ENCODE measurements at regions not wholly inside any gene's neighbourhood (a gene's known extent, or its start where the extent isn't known, plus 50 kb on each side); places are given as distances from the start of the nearest gene placed in this dataset.

- Histone ChIP-seq H3K36me3 (ENCODE audit: control insufficient read depth, insufficient read depth, low read length) (no peaks in the 10 kb centered on the region), H3K27me3 (ENCODE audit: control insufficient read depth, insufficient read depth, low read length) (no peaks in the 10 kb centered on the region), H3K9ac (ENCODE audit: low read depth, low read length) (no peak overlapping the region), H3K4me1 (ENCODE audit: control insufficient read depth, insufficient read depth, low read length) (no peaks in the 10 kb centered on the region), H3K4me3 (ENCODE audit: low read depth, low read length) (no peak overlapping the region), H3K27ac (ENCODE audit: low read depth, low read length) (no peak overlapping the region), H3K9me3 (ENCODE audit: control insufficient read depth, insufficient read depth, low read length) (no peaks in the 10 kb centered on the region)
Measured at GRCh38 chr11:33558097-33558496, 142.5 kb downstream of the C11orf91 start.

- no peaks in the 10 kb centered on the region for H3K9me3 ChIP-seq (ENCODE audit: control insufficient read depth, insufficient read depth, low read length)
- H3K36me3 ChIP-seq (ENCODE audit: control insufficient read depth, insufficient read depth, low read length) = no peaks in the 10 kb centered on the region
- no peak overlapping the region for H3K9ac ChIP-seq (ENCODE audit: low read depth, low read length)
- H3K27ac ChIP-seq (ENCODE audit: low read depth, low read length) = no peak overlapping the region
- no peaks in the 10 kb centered on the region for H3K4me1 ChIP-seq (ENCODE audit: control insufficient read depth, insufficient read depth, low read length)
- no peaks in the 10 kb centered on the region for H3K27me3 ChIP-seq (ENCODE audit: control insufficient read depth, insufficient read depth, low read length)
- no peak overlapping the region for H3K4me3 ChIP-seq (ENCODE audit: low read depth, low read length)
Measured at GRCh38 chr11:33557201-33557600, 143.4 kb downstream of the C11orf91 start.

- H3K27me3 ChIP-seq (ENCODE audit: control insufficient read depth, insufficient read depth, low read length) = no peaks in the 10 kb centered on the region
- no peaks in the 10 kb centered on the region for H3K4me1 ChIP-seq (ENCODE audit: control insufficient read depth, insufficient read depth, low read length)
- no peaks in the 10 kb centered on the region for H3K36me3 ChIP-seq (ENCODE audit: control insufficient read depth, insufficient read depth, low read length)
- H3K9me3 ChIP-seq (ENCODE audit: control insufficient read depth, insufficient read depth, low read length) = no peaks in the 10 kb centered on the region
- no peak overlapping the region for H3K27ac ChIP-seq (ENCODE audit: low read depth, low read length)
- H3K9ac ChIP-seq (ENCODE audit: low read depth, low read length) = no peak overlapping the region
- H3K4me3 ChIP-seq (ENCODE audit: low read depth, low read length) = no peak overlapping the region
Measured at GRCh38 chr11:33554219-33554618, 146.4 kb downstream of the C11orf91 start.

GRCh38 chr11:33553486-33553885 lies 147.1 kb downstream of the C11orf91 start:
- Histone ChIP-seq H3K9ac (ENCODE audit: low read depth, low read length) (no peak overlapping the region), H3K27me3 (ENCODE audit: control insufficient read depth, insufficient read depth, low read length) (no peaks in the 10 kb centered on the region), H3K4me1 (ENCODE audit: control insufficient read depth, insufficient read depth, low read length) (no peaks in the 10 kb centered on the region), H3K36me3 (ENCODE audit: control insufficient read depth, insufficient read depth, low read length) (no peaks in the 10 kb centered on the region), H3K9me3 (ENCODE audit: control insufficient read depth, insufficient read depth, low read length) (no peaks in the 10 kb centered on the region), H3K27ac (ENCODE audit: low read depth, low read length) (no peak overlapping the region), H3K4me3 (ENCODE audit: low read depth, low read length) (no peak overlapping the region)

- no peak overlapping the region for H3K4me3 ChIP-seq (ENCODE audit: low read depth, low read length)
- no peaks in the 10 kb centered on the region for H3K36me3 ChIP-seq (ENCODE audit: control insufficient read depth, insufficient read depth, low read length)
- H3K27me3 ChIP-seq (ENCODE audit: control insufficient read depth, insufficient read depth, low read length) = no peaks in the 10 kb centered on the region
- H3K4me1 ChIP-seq (ENCODE audit: control insufficient read depth, insufficient read depth, low read length) = no peaks in the 10 kb centered on the region
- no peak overlapping the region for H3K27ac ChIP-seq (ENCODE audit: low read depth, low read length)
- H3K9ac ChIP-seq (ENCODE audit: low read depth, low read length) = no peak overlapping the region
- H3K9me3 ChIP-seq (ENCODE audit: control insufficient read depth, insufficient read depth, low read length) = no peaks in the 10 kb centered on the region
Measured at GRCh38 chr11:33552756-33553155, 147.9 kb downstream of the C11orf91 start.

GRCh38 chr11:33551051-33551450 lies 149.6 kb downstream of the C11orf91 start:
- no peaks in the 10 kb centered on the region for H3K4me1 ChIP-seq (ENCODE audit: control insufficient read depth, insufficient read depth, low read length)
- H3K36me3 ChIP-seq (ENCODE audit: control insufficient read depth, insufficient read depth, low read length) = no peaks in the 10 kb centered on the region
- no peak overlapping the region for H3K4me3 ChIP-seq (ENCODE audit: low read depth, low read length)
- H3K9me3 ChIP-seq (ENCODE audit: control insufficient read depth, insufficient read depth, low read length) = no peaks in the 10 kb centered on the region
- H3K9ac ChIP-seq (ENCODE audit: low read depth, low read length) = no peak overlapping the region
- no peak overlapping the region for H3K27ac ChIP-seq (ENCODE audit: low read depth, low read length)
- no peaks in the 10 kb centered on the region for H3K27me3 ChIP-seq (ENCODE audit: control insufficient read depth, insufficient read depth, low read length)

GRCh38 chr11:33549483-33549882 lies 151.1 kb downstream of the C11orf91 start:
- Histone ChIP-seq H3K27ac (ENCODE audit: low read depth, low read length) (no peak overlapping the region), H3K4me1 (ENCODE audit: control insufficient read depth, insufficient read depth, low read length) (no peaks in the 10 kb centered on the region), H3K9ac (ENCODE audit: low read depth, low read length) (no peak overlapping the region), H3K36me3 (ENCODE audit: control insufficient read depth, insufficient read depth, low read length) (no peaks in the 10 kb centered on the region), H3K27me3 (ENCODE audit: control insufficient read depth, insufficient read depth, low read length) (no peaks in the 10 kb centered on the region), H3K9me3 (ENCODE audit: control insufficient read depth, insufficient read depth, low read length) (no peaks in the 10 kb centered on the region), H3K4me3 (ENCODE audit: low read depth, low read length) (no peak overlapping the region)

GRCh38 chr11:33545931-33546330 lies 154.7 kb downstream of the C11orf91 start:
- H3K27ac ChIP-seq (ENCODE audit: low read depth, low read length) = no peak overlapping the region
- H3K9me3 ChIP-seq (ENCODE audit: control insufficient read depth, insufficient read depth, low read length) = no peaks in the 10 kb centered on the region
- H3K36me3 ChIP-seq (ENCODE audit: control insufficient read depth, insufficient read depth, low read length) = no peaks in the 10 kb centered on the region
- no peaks in the 10 kb centered on the region for H3K4me1 ChIP-seq (ENCODE audit: control insufficient read depth, insufficient read depth, low read length)
- H3K27me3 ChIP-seq (ENCODE audit: control insufficient read depth, insufficient read depth, low read length) = no peaks in the 10 kb centered on the region
- no peak overlapping the region for H3K4me3 ChIP-seq (ENCODE audit: low read depth, low read length)
- no peak overlapping the region for H3K9ac ChIP-seq (ENCODE audit: low read depth, low read length)

- Histone ChIP-seq H3K27me3 (ENCODE audit: control insufficient read depth, insufficient read depth, low read length) (no peaks in the 10 kb centered on the region), H3K9me3 (ENCODE audit: control insufficient read depth, insufficient read depth, low read length) (no peaks in the 10 kb centered on the region), H3K4me1 (ENCODE audit: control insufficient read depth, insufficient read depth, low read length) (no peaks in the 10 kb centered on the region), H3K9ac (ENCODE audit: low read depth, low read length) (no peak overlapping the region), H3K27ac (ENCODE audit: low read depth, low read length) (no peak overlapping the region), H3K4me3 (ENCODE audit: low read depth, low read length) (no peak overlapping the region), H3K36me3 (ENCODE audit: control insufficient read depth, insufficient read depth, low read length) (no peaks in the 10 kb centered on the region)
Measured at GRCh38 chr11:33544593-33545373, 155.8 kb downstream of the C11orf91 start.

GRCh38 chr11:33543823-33544222 lies 156.8 kb downstream of the C11orf91 start:
- no peaks in the 10 kb centered on the region for H3K9me3 ChIP-seq (ENCODE audit: control insufficient read depth, insufficient read depth, low read length)
- H3K4me1 ChIP-seq (ENCODE audit: control insufficient read depth, insufficient read depth, low read length) = no peaks in the 10 kb centered on the region
- H3K27me3 ChIP-seq (ENCODE audit: control insufficient read depth, insufficient read depth, low read length) = no peaks in the 10 kb centered on the region
- no peak overlapping the region for H3K9ac ChIP-seq (ENCODE audit: low read depth, low read length)
- no peaks in the 10 kb centered on the region for H3K36me3 ChIP-seq (ENCODE audit: control insufficient read depth, insufficient read depth, low read length)
- H3K27ac ChIP-seq (ENCODE audit: low read depth, low read length) = no peak overlapping the region
- no peak overlapping the region for H3K4me3 ChIP-seq (ENCODE audit: low read depth, low read length)

GRCh38 chr11:33542921-33543320 lies 157.7 kb downstream of the C11orf91 start:
- no peak overlapping the region for H3K27ac ChIP-seq (ENCODE audit: low read depth, low read length)
- no peaks in the 10 kb centered on the region for H3K4me1 ChIP-seq (ENCODE audit: control insufficient read depth, insufficient read depth, low read length)

More at GRCh38 chr11:33542921-33543320, 157.7 kb downstream of the C11orf91 start:
- Histone ChIP-seq H3K27me3 (ENCODE audit: control insufficient read depth, insufficient read depth, low read length) (no peaks in the 10 kb centered on the region), H3K4me3 (ENCODE audit: low read depth, low read length) (no peak overlapping the region), H3K9me3 (ENCODE audit: control insufficient read depth, insufficient read depth, low read length) (no peaks in the 10 kb centered on the region), H3K36me3 (ENCODE audit: control insufficient read depth, insufficient read depth, low read length) (no peaks in the 10 kb centered on the region), H3K9ac (ENCODE audit: low read depth, low read length) (no peak overlapping the region)
